RWPE2 (cell line): ENCODE measurements at regions not wholly inside any gene's neighbourhood (a gene's known extent, or its start where the extent isn't known, plus 50 kb on each side); places are given as distances from the start of the nearest gene placed in this dataset.

Experiments used
- ATAC-seq: fragments of 200-7000 bp; cut with Tn5 transposase; 3 replicates; pipeline ENCODE4 v1.9.1; 2021; ENCODE audit warnings: low read depth
- DNase-seq: peaks from one replicate; pipeline ENCODE4 v3.0.0-alpha.2; 2020; ENCODE audit warnings: low spot score
- H3K27ac ChIP-seq: fragments of 450-650 bp; 2 replicates; pipeline ENCODE4 v1.5.1; 2017; ENCODE audit warnings: mild to moderate bottlenecking; ENCODE audit not compliant: poor library complexity, severe bottlenecking
- H3K27me3 ChIP-seq: fragments of 250-450 bp; sonication (Bioruptor Pico); 2 replicates; pipeline ENCODE4 v1.5.1; 2021; ENCODE audit warnings: mild to moderate bottlenecking, moderate library complexity; ENCODE audit not compliant: insufficient read depth, poor library complexity, severe bottlenecking
- H3K36me3 ChIP-seq: fragments of 250-450 bp; sonication (Bioruptor Pico); 2 replicates; pipeline ENCODE4 v1.5.1; 2020; ENCODE audit warnings: low read depth, mild to moderate bottlenecking, moderate library complexity
- H3K4me1 ChIP-seq: fragments of 250-450 bp; sonication (Bioruptor Pico); 2 replicates; pipeline ENCODE4 v1.5.1; 2021; ENCODE audit warnings: mild to moderate bottlenecking, moderate library complexity; ENCODE audit not compliant: insufficient read depth, poor library complexity, severe bottlenecking
- H3K4me3 ChIP-seq: fragments of 250-450 bp; sonication (Bioruptor Pico); 2 replicates; pipeline ENCODE4 v1.5.1; 2021; ENCODE audit warnings: mild to moderate bottlenecking, moderate library complexity; ENCODE audit not compliant: severe bottlenecking
- H3K9me3 ChIP-seq: fragments of 250-450 bp; sonication (Bioruptor Pico); 2 replicates; pipeline ENCODE4 v1.5.1; 2021; ENCODE audit warnings: mild to moderate bottlenecking, moderate library complexity; ENCODE audit not compliant: severe bottlenecking
- CTCF ChIP-seq: fragments of 450-650 bp; IDR thresholded peaks from one replicate; pipeline ENCODE4 v1.5.1; 2017; ENCODE audit warnings: mild to moderate bottlenecking, moderate library complexity; ENCODE audit not compliant: poor library complexity, severe bottlenecking

GRCh38 chr4:96519291-96519690, 679.4 kb downstream of the PDHA2 start:
- Histone ChIP-seq H3K9me3 (no peaks in the 10 kb centered on the region), H3K27ac (no peak overlapping the region), H3K27me3 (no peaks in the 10 kb centered on the region), H3K36me3 (no peaks in the 10 kb centered on the region), H3K4me3 (no peak overlapping the region), H3K4me1 (no peaks in the 10 kb centered on the region)
- DNase-seq (no peak), ATAC-seq (no peak)
- TF ChIP-seq CTCF: no peak

- Histone ChIP-seq H3K4me1 (no peaks in the 10 kb centered on the region), H3K27ac (no peak overlapping the region), H3K9me3 (no peaks in the 10 kb centered on the region), H3K36me3 (no peaks in the 10 kb centered on the region), H3K4me3 (no peak overlapping the region), H3K27me3 (no peaks in the 10 kb centered on the region)
- DNase-seq: no peak
- ATAC-seq: no peak
- TF ChIP-seq CTCF: no peak
Observed at GRCh38 chr4:96521046-96521536, 681.2 kb downstream of the PDHA2 start.

- no peak for TF ChIP-seq CTCF
- H3K4me3 ChIP-seq: no peak overlapping the region
- no peaks in the 10 kb centered on the region for H3K9me3 ChIP-seq
- H3K36me3 ChIP-seq: no peaks in the 10 kb centered on the region
- ATAC-seq: no peak
- H3K27me3 ChIP-seq: no peaks in the 10 kb centered on the region
- no peak for DNase-seq
- H3K4me1 ChIP-seq: no peaks in the 10 kb centered on the region
- H3K27ac ChIP-seq: no peak overlapping the region
Observed at GRCh38 chr4:96523611-96524010, 683.7 kb downstream of the PDHA2 start.

- H3K9me3 ChIP-seq: no peaks in the 10 kb centered on the region
- no peak overlapping the region for H3K4me3 ChIP-seq
- no peak for ATAC-seq
- no peak for DNase-seq
- no peaks in the 10 kb centered on the region for H3K36me3 ChIP-seq
- H3K4me1 ChIP-seq: no peaks in the 10 kb centered on the region
- no peaks in the 10 kb centered on the region for H3K27me3 ChIP-seq
- TF ChIP-seq CTCF: no peak
- H3K27ac ChIP-seq: no peak overlapping the region
Observed at GRCh38 chr4:96524311-96524875, 684.5 kb downstream of the PDHA2 start.

GRCh38 chr4:96525898-96526297, 686.0 kb downstream of the PDHA2 start:
- DNase-seq: no peak
- Histone ChIP-seq H3K27me3 (no peaks in the 10 kb centered on the region), H3K4me3 (no peak overlapping the region), H3K36me3 (no peaks in the 10 kb centered on the region), H3K27ac (no peak overlapping the region), H3K4me1 (no peaks in the 10 kb centered on the region), H3K9me3 (no peaks in the 10 kb centered on the region)
- no peak for ATAC-seq
- no peak for TF ChIP-seq CTCF
